Testis (tissue), 2 donors: ENCODE measurements at regions not wholly inside any gene's neighbourhood (a gene's known extent, or its start where the extent isn't known, plus 50 kb on each side); places are given as distances from the start of the nearest gene placed in this dataset.

Source experiments
- POLR2A ChIP-seq: fragments of 450-650 bp; IDR thresholded peaks from one replicate; pipeline ENCODE4 v1.6.1; 2017; ENCODE audit warnings: antibody characterized with exemption, mild to moderate bottlenecking, moderate library complexity
- TF ChIP-seq, protein P1 (sequence below), 3 experiments: fragments of 450-650 bp in 2 of 3; fragments of 200-600 bp in 1 of 3; sonication (generic) in 1 of 3; IDR thresholded peaks; one replicate each; pipeline ENCODE4 v1.5.1; 2016 to 2019; ENCODE audit warnings: antibody characterized with exemption in 3 of 3, mild to moderate bottlenecking in 2 of 3, moderate library complexity in 1 of 3

DNA sequence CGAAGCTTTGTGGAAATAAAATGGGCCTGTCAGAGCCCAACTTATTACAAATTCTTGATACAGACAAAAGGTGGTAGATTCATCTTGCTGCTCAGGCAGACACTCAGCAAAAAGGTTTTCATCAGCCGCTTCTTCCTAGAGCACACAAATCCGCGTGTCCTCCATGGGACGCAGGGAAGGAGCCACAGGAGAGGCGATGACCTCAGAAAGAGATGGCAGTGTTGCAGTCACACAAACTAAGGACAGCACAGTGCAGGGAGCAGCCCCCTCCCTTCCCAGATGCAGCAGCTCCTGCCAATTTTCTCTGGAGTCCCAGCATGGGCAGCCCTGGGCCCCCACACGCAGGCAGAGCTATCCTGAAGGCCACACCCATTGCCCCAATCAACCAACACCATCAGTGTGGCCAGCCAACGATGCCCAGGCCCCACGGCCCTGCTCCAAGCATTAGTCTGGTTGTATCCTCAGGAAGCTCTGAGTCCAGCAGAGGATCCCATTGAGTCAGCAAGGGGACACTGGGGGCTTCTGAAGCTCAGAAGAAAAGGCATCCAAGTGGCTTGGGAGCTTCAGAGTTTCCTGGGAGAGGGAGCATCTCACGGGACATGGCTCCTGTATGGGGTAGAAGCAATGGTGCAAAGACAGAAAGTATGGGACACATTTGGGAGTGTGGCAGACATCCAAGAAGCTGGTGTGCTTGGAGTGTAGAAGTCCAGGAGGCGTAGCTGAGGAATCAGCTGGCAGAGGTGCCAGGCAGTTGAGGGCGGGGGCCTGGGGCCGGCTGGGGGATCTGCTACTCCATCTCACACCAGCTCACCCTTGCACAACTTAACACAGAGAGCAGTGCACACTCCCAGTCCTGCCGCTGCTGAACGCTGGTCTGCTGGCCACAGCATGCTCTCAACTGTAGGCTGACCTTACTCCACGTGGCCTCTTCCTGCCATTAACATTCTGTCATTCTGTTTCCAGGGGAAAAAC is 142.1 kb upstream of the CST7 start:
- TF ChIP-seq, protein P1, sequence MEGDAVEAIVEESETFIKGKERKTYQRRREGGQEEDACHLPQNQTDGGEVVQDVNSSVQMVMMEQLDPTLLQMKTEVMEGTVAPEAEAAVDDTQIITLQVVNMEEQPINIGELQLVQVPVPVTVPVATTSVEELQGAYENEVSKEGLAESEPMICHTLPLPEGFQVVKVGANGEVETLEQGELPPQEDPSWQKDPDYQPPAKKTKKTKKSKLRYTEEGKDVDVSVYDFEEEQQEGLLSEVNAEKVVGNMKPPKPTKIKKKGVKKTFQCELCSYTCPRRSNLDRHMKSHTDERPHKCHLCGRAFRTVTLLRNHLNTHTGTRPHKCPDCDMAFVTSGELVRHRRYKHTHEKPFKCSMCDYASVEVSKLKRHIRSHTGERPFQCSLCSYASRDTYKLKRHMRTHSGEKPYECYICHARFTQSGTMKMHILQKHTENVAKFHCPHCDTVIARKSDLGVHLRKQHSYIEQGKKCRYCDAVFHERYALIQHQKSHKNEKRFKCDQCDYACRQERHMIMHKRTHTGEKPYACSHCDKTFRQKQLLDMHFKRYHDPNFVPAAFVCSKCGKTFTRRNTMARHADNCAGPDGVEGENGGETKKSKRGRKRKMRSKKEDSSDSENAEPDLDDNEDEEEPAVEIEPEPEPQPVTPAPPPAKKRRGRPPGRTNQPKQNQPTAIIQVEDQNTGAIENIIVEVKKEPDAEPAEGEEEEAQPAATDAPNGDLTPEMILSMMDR (IDR thresholded peaks at IDR 0.05): no peak
- TF ChIP-seq POLR2A: no peak
